ENCODE measurements at regions not wholly inside any gene's neighbourhood (a gene's known extent, or its start where the extent isn't known, plus 50 kb on each side); places are given as distances from the start of the nearest gene placed in this dataset.

DNA sequence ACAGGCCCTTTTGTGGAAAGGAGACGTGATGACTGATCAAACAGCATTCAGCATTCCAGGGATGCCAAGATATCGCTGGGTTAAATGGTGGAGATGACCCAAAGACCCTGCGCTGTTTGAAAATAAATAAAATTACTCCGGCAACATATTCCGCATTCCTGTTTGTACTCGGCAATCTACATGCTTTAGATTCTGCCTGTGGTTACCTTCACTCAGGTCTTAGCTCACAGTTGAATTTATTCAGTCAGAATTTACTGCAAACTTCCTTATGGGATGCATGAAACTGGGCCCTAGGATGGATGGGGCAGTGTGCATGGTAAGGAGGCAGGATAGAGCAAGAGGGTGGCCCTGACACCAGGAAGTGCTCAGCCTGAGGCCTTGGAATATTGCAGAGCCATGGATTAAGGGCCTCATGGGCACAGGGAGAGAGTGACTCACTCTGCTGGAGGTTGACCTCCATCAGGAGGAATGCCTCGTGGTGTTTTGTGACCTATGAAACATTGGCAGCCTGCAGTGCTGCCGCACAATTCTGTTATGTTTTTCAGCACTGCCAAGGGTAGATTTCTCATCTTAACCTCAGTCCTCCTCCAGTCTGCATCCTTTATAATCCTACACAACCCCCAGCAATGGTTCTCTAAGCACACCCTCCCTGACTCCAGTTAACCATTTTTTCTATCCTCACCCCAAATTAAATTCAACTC is 321.4 kb downstream of the IRS1 start (continued):
- TF ChIP-seq ZBTB40 (IDR thresholded peaks at IDR 0.05) (no peak), ZBTB40 (CRISPR knock-in tag; IDR thresholded peaks at IDR 0.05) (peak; percentile 71; the same call in 1 of the 2 replicates), PRDM15 (CRISPR knock-in tag; IDR thresholded peaks at IDR 0.05) (no peak), ZBTB25 (CRISPR knock-in tag; IDR thresholded peaks at IDR 0.05) (peak; percentile 74; the same call in 1 of the 2 replicates), GTF3A (CRISPR knock-in tag; conservative IDR thresholded peaks at IDR 0.05) (no peak), ZNF136 (CRISPR knock-in tag; IDR thresholded peaks at IDR 0.05; ENCODE audit: low read depth) (peak; percentile 79; the same call in 1 of the 2 replicates), ATF1 (CRISPR knock-in tag; IDR thresholded peaks at IDR 0.05) (no peak), CCAR2 (optimal IDR thresholded peaks at IDR 0.05; ENCODE audit: low read depth, low read length) (no peak), ZBTB7B (CRISPR knock-in tag; IDR thresholded peaks at IDR 0.05) (0 out of 2 replicates have a peak, but pooled peaks have one; percentile 26), NFIC (IDR thresholded peaks at IDR 0.05; ENCODE audit: low read length) (peak; percentile 65; the same call in 1 of the 2 replicates), ESRRA (CRISPR knock-in tag; IDR thresholded peaks at IDR 0.05; ENCODE audit: low read depth) (no peak), ZEB1 (IDR thresholded peaks at IDR 0.05; ENCODE audit: insufficient replicate concordance, low read depth) (peak; percentile 43)
- TF ChIP-seq, protein P1, sequence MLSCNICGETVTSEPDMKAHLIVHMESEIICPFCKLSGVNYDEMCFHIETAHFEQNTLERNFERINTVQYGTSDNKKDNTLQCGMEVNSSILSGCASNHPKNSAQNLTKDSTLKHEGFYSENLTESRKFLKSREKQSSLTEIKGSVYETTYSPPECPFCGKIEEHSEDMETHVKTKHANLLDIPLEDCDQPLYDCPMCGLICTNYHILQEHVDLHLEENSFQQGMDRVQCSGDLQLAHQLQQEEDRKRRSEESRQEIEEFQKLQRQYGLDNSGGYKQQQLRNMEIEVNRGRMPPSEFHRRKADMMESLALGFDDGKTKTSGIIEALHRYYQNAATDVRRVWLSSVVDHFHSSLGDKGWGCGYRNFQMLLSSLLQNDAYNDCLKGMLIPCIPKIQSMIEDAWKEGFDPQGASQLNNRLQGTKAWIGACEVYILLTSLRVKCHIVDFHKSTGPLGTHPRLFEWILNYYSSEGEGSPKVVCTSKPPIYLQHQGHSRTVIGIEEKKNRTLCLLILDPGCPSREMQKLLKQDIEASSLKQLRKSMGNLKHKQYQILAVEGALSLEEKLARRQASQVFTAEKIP (CRISPR knock-in tag; IDR thresholded peaks at IDR 0.05; ENCODE audit: borderline replicate concordance): no peak
